ENCODE measurements at regions not wholly inside any gene's neighbourhood (a gene's known extent, or its start where the extent isn't known, plus 50 kb on each side); places are given as distances from the start of the nearest gene placed in this dataset.

GRCh38 chr9:30714389-30714788 is 1670.1 kb upstream of the ACO1 start:
- Histone ChIP-seq H3K36me3 (ENCODE audit: control insufficient read depth, insufficient read depth, low read length) (no peaks in the 10 kb centered on the region), H3K4me3 (ENCODE audit: low read depth in 2 of 2, low read length in 2 of 2) (no peak overlapping the region), H3K27ac (ENCODE audit: low read length) (no peak overlapping the region), H3K27me3 (ENCODE audit: control insufficient read depth, insufficient read depth, low read length) (no peaks in the 10 kb centered on the region), H3K4me1 (ENCODE audit: control insufficient read depth, insufficient read depth, low read length) (no peaks in the 10 kb centered on the region), H3K9me3 (ENCODE audit: control insufficient read depth, insufficient read depth, low read depth, low read length) (no peaks in the 10 kb centered on the region)
- TF ChIP-seq REST (IDR thresholded peaks at IDR 0.05; ENCODE audit: insufficient read depth in 1 of 2, low read depth in 2 of 2, low read length in 1 of 2) (no peak), SIN3A (IDR thresholded peaks at IDR 0.05; ENCODE audit: borderline replicate concordance, insufficient read depth, low read depth, low read length) (no peak), CTCF (IDR thresholded peaks at IDR 0.05) (no peak), TCF7L2 (IDR thresholded peaks at IDR 0.05; ENCODE audit: low read depth, low read length) (no peak), POLR2AphosphoS5 (IDR thresholded peaks at IDR 0.05; ENCODE audit: low read depth, low read length) (no peak)
- intact Hi-C loops (cut with micrococcal nuclease; ENCODE audit: unreplicated experiment): no loop called here
- ChIA-PET CTCF (no interaction called here), POLR2A (no interaction called here)
- no TSS peak for BruUV-seq (replicated peaks)
- ATAC-seq (no peak), DNase-seq (ENCODE audit: low read depth, low spot score) (no peak)
- in situ Hi-C loops (cut with HindIII; ENCODE audit: low pct_unique_long_range_greater_than_20kb, low sequenced_read_pairs): no loop called here

GRCh38 chr9:30718483-30718882 is 1666.0 kb upstream of the ACO1 start:
- H3K9me3 ChIP-seq (ENCODE audit: control insufficient read depth, insufficient read depth, low read depth, low read length): no peaks in the 10 kb centered on the region
- H3K27ac ChIP-seq (ENCODE audit: low read length): no peak overlapping the region
- no peak for DNase-seq (ENCODE audit: low read depth, low spot score)

More at GRCh38 chr9:30718483-30718882, 1666.0 kb upstream of the ACO1 start:
- in situ Hi-C loops (cut with HindIII; ENCODE audit: low pct_unique_long_range_greater_than_20kb, low sequenced_read_pairs): no loop called here
- no peaks in the 10 kb centered on the region for H3K36me3 ChIP-seq (ENCODE audit: control insufficient read depth, insufficient read depth, low read length)
- ChIA-PET CTCF (no interaction called here), POLR2A (no interaction called here)
- no TSS peak for BruUV-seq (replicated peaks)
- ATAC-seq: no peak
- no peaks in the 10 kb centered on the region for H3K4me1 ChIP-seq (ENCODE audit: control insufficient read depth, insufficient read depth, low read length)
- intact Hi-C loops (cut with micrococcal nuclease; ENCODE audit: unreplicated experiment): no loop called here
- no peaks in the 10 kb centered on the region for H3K27me3 ChIP-seq (ENCODE audit: control insufficient read depth, insufficient read depth, low read length)
- H3K4me3 ChIP-seq (ENCODE audit: low read depth in 2 of 2, low read length in 2 of 2): no peak overlapping the region
- TF ChIP-seq CTCF (IDR thresholded peaks at IDR 0.05): no peak
- no peak for TF ChIP-seq TCF7L2 (IDR thresholded peaks at IDR 0.05; ENCODE audit: low read depth, low read length)
- TF ChIP-seq REST (IDR thresholded peaks at IDR 0.05; ENCODE audit: insufficient read depth in 1 of 2, low read depth in 2 of 2, low read length in 1 of 2): no peak
